ENCODE measurements at regions not wholly inside any gene's neighbourhood (a gene's known extent, or its start where the extent isn't known, plus 50 kb on each side); places are given as distances from the start of the nearest gene placed in this dataset.

- TF ChIP-seq CTCF (IDR thresholded peaks at IDR 0.05) (no peak), POLR2AphosphoS5 (IDR thresholded peaks at IDR 0.05) (peak; percentile 50), POLR2A (IDR thresholded peaks at IDR 0.05) (no peak), EP300 (IDR thresholded peaks at IDR 0.05) (no peak)
Measured at GRCh38 chr4:52250154-52250553, 199.1 kb downstream of the SPATA18 start.
